ENCODE measurements at regions not wholly inside any gene's neighbourhood (a gene's known extent, or its start where the extent isn't known, plus 50 kb on each side); places are given as distances from the start of the nearest gene placed in this dataset.

DNA sequence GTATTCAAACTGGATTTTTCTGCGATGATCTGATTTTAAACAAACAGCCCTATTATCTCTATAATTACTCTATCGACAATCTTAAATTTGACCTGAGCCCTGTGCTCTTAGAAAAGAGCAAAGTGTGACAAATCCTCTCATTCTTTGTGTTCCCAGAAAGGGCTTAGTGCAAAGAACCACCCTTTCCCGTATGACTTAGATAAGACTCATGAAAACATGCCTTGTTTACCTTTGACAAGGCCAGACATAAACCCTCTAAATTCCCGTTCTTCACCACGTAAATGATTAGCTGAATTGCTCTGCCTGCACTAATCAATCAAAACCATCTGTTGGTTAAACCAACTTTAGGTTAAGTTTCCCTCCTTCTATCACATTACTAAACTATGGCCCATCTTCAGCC lies 285.7 kb upstream of the SEL1L start:
- no peak overlapping the region for H3K27ac ChIP-seq (replicated peaks)
- DNase-seq (ENCODE audit: low read depth in 1 of 2, low spot score in 1 of 2) = no peak
- H3K27me3 ChIP-seq (ENCODE audit: insufficient read depth, poor library complexity, severe bottlenecking) = no peaks in the 10 kb centered on the region
- TF ChIP-seq SPI1 (IDR thresholded peaks at IDR 0.05; ENCODE audit: borderline replicate concordance, low read depth) (no peak), GABPA (IDR thresholded peaks at IDR 0.05; ENCODE audit: low read depth) (no peak), POLR2AphosphoS5 (IDR thresholded peaks at IDR 0.05; ENCODE audit: low read depth) (no peak)
- TF ChIP-seq, protein P1, sequence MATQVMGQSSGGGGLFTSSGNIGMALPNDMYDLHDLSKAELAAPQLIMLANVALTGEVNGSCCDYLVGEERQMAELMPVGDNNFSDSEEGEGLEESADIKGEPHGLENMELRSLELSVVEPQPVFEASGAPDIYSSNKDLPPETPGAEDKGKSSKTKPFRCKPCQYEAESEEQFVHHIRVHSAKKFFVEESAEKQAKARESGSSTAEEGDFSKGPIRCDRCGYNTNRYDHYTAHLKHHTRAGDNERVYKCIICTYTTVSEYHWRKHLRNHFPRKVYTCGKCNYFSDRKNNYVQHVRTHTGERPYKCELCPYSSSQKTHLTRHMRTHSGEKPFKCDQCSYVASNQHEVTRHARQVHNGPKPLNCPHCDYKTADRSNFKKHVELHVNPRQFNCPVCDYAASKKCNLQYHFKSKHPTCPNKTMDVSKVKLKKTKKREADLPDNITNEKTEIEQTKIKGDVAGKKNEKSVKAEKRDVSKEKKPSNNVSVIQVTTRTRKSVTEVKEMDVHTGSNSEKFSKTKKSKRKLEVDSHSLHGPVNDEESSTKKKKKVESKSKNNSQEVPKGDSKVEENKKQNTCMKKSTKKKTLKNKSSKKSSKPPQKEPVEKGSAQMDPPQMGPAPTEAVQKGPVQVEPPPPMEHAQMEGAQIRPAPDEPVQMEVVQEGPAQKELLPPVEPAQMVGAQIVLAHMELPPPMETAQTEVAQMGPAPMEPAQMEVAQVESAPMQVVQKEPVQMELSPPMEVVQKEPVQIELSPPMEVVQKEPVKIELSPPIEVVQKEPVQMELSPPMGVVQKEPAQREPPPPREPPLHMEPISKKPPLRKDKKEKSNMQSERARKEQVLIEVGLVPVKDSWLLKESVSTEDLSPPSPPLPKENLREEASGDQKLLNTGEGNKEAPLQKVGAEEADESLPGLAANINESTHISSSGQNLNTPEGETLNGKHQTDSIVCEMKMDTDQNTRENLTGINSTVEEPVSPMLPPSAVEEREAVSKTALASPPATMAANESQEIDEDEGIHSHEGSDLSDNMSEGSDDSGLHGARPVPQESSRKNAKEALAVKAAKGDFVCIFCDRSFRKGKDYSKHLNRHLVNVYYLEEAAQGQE (IDR thresholded peaks at IDR 0.05; ENCODE audit: insufficient replicate concordance, low read depth) = no peak
- TF ChIP-seq, protein P2, sequence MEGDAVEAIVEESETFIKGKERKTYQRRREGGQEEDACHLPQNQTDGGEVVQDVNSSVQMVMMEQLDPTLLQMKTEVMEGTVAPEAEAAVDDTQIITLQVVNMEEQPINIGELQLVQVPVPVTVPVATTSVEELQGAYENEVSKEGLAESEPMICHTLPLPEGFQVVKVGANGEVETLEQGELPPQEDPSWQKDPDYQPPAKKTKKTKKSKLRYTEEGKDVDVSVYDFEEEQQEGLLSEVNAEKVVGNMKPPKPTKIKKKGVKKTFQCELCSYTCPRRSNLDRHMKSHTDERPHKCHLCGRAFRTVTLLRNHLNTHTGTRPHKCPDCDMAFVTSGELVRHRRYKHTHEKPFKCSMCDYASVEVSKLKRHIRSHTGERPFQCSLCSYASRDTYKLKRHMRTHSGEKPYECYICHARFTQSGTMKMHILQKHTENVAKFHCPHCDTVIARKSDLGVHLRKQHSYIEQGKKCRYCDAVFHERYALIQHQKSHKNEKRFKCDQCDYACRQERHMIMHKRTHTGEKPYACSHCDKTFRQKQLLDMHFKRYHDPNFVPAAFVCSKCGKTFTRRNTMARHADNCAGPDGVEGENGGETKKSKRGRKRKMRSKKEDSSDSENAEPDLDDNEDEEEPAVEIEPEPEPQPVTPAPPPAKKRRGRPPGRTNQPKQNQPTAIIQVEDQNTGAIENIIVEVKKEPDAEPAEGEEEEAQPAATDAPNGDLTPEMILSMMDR (IDR thresholded peaks at IDR 0.05; ENCODE audit: insufficient read depth, low read length) = no peak
- no peak overlapping the region for H3K4me3 ChIP-seq (replicated peaks; ENCODE audit: insufficient read depth, low read length)

DNA sequence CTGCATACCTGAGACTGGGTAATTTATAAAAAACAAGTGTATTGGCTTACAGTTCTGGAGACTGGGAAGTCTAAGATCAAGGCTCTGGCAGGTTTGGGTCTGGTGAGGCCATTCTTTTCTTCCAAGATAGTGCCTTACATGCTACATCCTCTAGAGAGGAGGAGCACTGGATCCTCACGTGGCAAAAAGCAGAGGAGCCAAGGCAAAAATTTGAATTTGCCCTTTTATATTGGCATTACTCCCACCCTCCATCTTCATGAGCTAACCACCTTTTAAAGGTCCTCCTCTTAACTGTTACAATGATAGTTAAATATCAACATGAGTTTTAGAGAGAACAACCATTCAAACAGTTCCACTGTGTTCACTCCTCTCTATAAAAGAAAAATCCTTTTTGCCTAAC lies 286.3 kb upstream of the SEL1L start:
- no peak for DNase-seq (ENCODE audit: low read depth in 1 of 2, low spot score in 1 of 2)
- TF ChIP-seq, protein P2 (IDR thresholded peaks at IDR 0.05; ENCODE audit: insufficient read depth, low read length) = no peak
- TF ChIP-seq POLR2AphosphoS5 (IDR thresholded peaks at IDR 0.05; ENCODE audit: low read depth) (no peak), GABPA (IDR thresholded peaks at IDR 0.05; ENCODE audit: low read depth) (no peak), SPI1 (IDR thresholded peaks at IDR 0.05; ENCODE audit: borderline replicate concordance, low read depth) (no peak)
- TF ChIP-seq, protein P1 (IDR thresholded peaks at IDR 0.05; ENCODE audit: insufficient replicate concordance, low read depth) = no peak
- no peak overlapping the region for H3K4me3 ChIP-seq (replicated peaks; ENCODE audit: insufficient read depth, low read length)

DNA sequence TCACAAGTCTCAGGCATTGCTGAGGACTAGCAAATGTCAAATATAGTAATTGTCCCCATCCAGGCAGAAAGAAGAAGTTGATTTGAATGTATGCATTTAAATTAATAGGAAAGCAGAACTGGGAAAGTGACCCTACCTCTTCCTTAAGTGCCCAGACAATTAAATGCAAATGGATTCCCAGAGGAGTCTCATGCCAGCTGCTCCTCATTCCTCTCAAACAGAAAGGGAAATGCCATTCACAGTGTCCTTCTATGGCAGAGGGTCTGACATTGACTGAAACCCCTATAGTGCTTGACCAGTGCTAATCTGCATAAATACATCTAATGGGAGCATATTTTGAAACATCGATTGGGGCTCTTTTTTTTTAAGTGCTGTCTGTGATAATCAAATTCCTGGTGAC lies 292.4 kb upstream of the SEL1L start:
- TF ChIP-seq, protein P2 (IDR thresholded peaks at IDR 0.05; ENCODE audit: insufficient read depth, low read length) = no peak
- TF ChIP-seq POLR2AphosphoS5 (IDR thresholded peaks at IDR 0.05; ENCODE audit: low read depth) (no peak), GABPA (IDR thresholded peaks at IDR 0.05; ENCODE audit: low read depth) (no peak)
- TF ChIP-seq, protein P1 (IDR thresholded peaks at IDR 0.05; ENCODE audit: insufficient replicate concordance, low read depth) = no peak
- H3K4me3 ChIP-seq (replicated peaks; ENCODE audit: insufficient read depth, low read length) = no peak overlapping the region

More for the DNA sequence above, 286.3 kb upstream of the SEL1L start:
- no peak overlapping the region for H3K27ac ChIP-seq (replicated peaks)
- no peaks in the 10 kb centered on the region for H3K27me3 ChIP-seq (ENCODE audit: insufficient read depth, poor library complexity, severe bottlenecking)

More for the DNA sequence above, 292.4 kb upstream of the SEL1L start:
- Histone ChIP-seq H3K27ac (replicated peaks) (no peak overlapping the region), H3K27me3 (ENCODE audit: insufficient read depth, poor library complexity, severe bottlenecking) (no peaks in the 10 kb centered on the region)
- DNase-seq (ENCODE audit: low read depth in 1 of 2, low spot score in 1 of 2) = no peak
